HEK293 (cell line): ENCODE measurements at regions not wholly inside any gene's neighbourhood (a gene's known extent, or its start where the extent isn't known, plus 50 kb on each side); places are given as distances from the start of the nearest gene placed in this dataset.

Experiments
- CTCF ChIA-PET: fragments of 350-600 bp; formaldehyde crosslinking; extraction: SDS; loops from one replicate; lab custom pipeline; 2021; ENCODE audit warnings: antibody characterized with exemption; lab: Yijun Ruan, JAX
- POLR2A ChIA-PET: fragments of 300-600 bp; formaldehyde crosslinking; extraction: SDS; loops from one replicate; lab custom pipeline; 2020; ENCODE audit warnings: antibody characterized with exemption, inconsistent platforms; lab: Yijun Ruan, JAX
- H3K27ac ChIP-seq: fragments of 200-500 bp; sonication (Bioruptor generic); 2 replicates; pipeline ENCODE4 v1.5.1; 2014; ENCODE audit warnings: low read depth, low read length, control low read depth, inconsistent platforms; ENCODE audit errors: extremely low read depth
- H3K36me3 ChIP-seq, 2 experiments: fragments of 200-500 bp in 1 of 2; sonication (Bioruptor generic) in 1 of 2; 1 replicate in 1 of 2; 2 replicates in 1 of 2; pipeline ENCODE4 v1.5.1; 2014 to 2017; ENCODE audit warnings: inconsistent platforms in 2 of 2, low read length in 2 of 2; ENCODE audit not compliant: control insufficient read depth in 2 of 2, insufficient read depth in 1 of 2
- H3K4me1 ChIP-seq: fragments of 200-500 bp; sonication (Bioruptor generic); 2 replicates; pipeline ENCODE4 v1.5.1; 2014; ENCODE audit warnings: mild to moderate bottlenecking, low read length, inconsistent platforms; ENCODE audit not compliant: control insufficient read depth, insufficient read depth
- H3K4me3 ChIP-seq: 2 replicates; pipeline ENCODE4 v1.5.1; 2011; ENCODE audit warnings: low read depth, mild to moderate bottlenecking, control low read depth, low read length, moderate library complexity
- H3K9me3 ChIP-seq: fragments of 200-500 bp; sonication (Bioruptor generic); 2 replicates; pipeline ENCODE4 v1.5.1; 2014; ENCODE audit warnings: low read depth, low read length, inconsistent platforms; ENCODE audit not compliant: control insufficient read depth, insufficient read depth
- OSR2 ChIP-seq: fragments of 450-650 bp; formaldehyde crosslinking; IDR thresholded peaks from 2 replicates; pipeline ENCODE4 v1.5.1; 2016; ENCODE audit warnings: missing biosample characterization, missing genetic modification characterization
- SCRT1 ChIP-seq: fragments of 450-650 bp; formaldehyde crosslinking; IDR thresholded peaks from 2 replicates; pipeline ENCODE4 v1.5.1; 2016; ENCODE audit warnings: missing biosample characterization, missing genetic modification characterization, borderline replicate concordance
- TSHZ1 ChIP-seq: fragments of 450-650 bp; formaldehyde crosslinking; IDR thresholded peaks from 2 replicates; pipeline ENCODE4 v1.5.1; 2016; ENCODE audit warnings: missing biosample characterization, missing genetic modification characterization, borderline replicate concordance
- ZEB2 ChIP-seq: fragments of 450-650 bp; formaldehyde crosslinking; IDR thresholded peaks from 2 replicates; pipeline ENCODE4 v1.5.1; 2016; ENCODE audit warnings: missing biosample characterization, missing genetic modification characterization
- ZNF157 ChIP-seq: fragments of 450-650 bp; formaldehyde crosslinking; IDR thresholded peaks from 2 replicates; pipeline ENCODE4 v1.5.1; 2016; ENCODE audit warnings: missing biosample characterization, missing genetic modification characterization
- ZNF169 ChIP-seq: fragments of 450-650 bp; formaldehyde crosslinking; IDR thresholded peaks from 2 replicates; pipeline ENCODE4 v1.5.1; 2016; ENCODE audit warnings: missing biosample characterization, missing genetic modification characterization
- ZNF19 ChIP-seq: fragments of 450-650 bp; formaldehyde crosslinking; IDR thresholded peaks from 2 replicates; pipeline ENCODE4; 2016; ENCODE audit warnings: missing biosample characterization, missing genetic modification characterization, low read depth
- ZNF24 ChIP-seq: fragments of 450-650 bp; formaldehyde crosslinking; IDR thresholded peaks from 2 replicates; pipeline ENCODE4 v1.5.1; 2016; ENCODE audit warnings: missing biosample characterization, missing genetic modification characterization
- ZNF311 ChIP-seq: fragments of 450-650 bp; formaldehyde crosslinking; IDR thresholded peaks from 2 replicates; pipeline ENCODE4 v1.5.1; 2017; ENCODE audit warnings: missing biosample characterization, missing genetic modification characterization, borderline replicate concordance
- ZNF350 ChIP-seq: fragments of 450-650 bp; formaldehyde crosslinking; IDR thresholded peaks from 2 replicates; pipeline ENCODE4 v1.5.0; 2017; ENCODE audit warnings: missing biosample characterization, mild to moderate bottlenecking, missing genetic modification characterization
- ZNF394 ChIP-seq: fragments of 450-650 bp; formaldehyde crosslinking; IDR thresholded peaks from 2 replicates; pipeline ENCODE4 v1.5.1; 2016; ENCODE audit warnings: missing biosample characterization, missing genetic modification characterization, mild to moderate bottlenecking, moderate library complexity, borderline replicate concordance
- ZNF521 ChIP-seq: fragments of 450-650 bp; formaldehyde crosslinking; IDR thresholded peaks from 2 replicates; pipeline ENCODE4 v1.5.1; 2017; ENCODE audit warnings: missing biosample characterization, mild to moderate bottlenecking, missing genetic modification characterization
- ZNF530 ChIP-seq: fragments of 450-650 bp; formaldehyde crosslinking; IDR thresholded peaks from 2 replicates; pipeline ENCODE4 v1.5.1; 2016; ENCODE audit warnings: low read depth, missing biosample characterization, missing genetic modification characterization
- ZNF600 ChIP-seq: fragments of 450-650 bp; formaldehyde crosslinking; IDR thresholded peaks from 2 replicates; pipeline ENCODE4 v1.5.1; 2016; ENCODE audit warnings: missing biosample characterization, missing genetic modification characterization
- ZNF621 ChIP-seq: fragments of 450-650 bp; formaldehyde crosslinking; IDR thresholded peaks from 2 replicates; pipeline ENCODE4 v1.5.1; 2017; ENCODE audit warnings: missing biosample characterization, missing genetic modification characterization
- ZNF670 ChIP-seq: fragments of 450-650 bp; formaldehyde crosslinking; IDR thresholded peaks from 2 replicates; pipeline ENCODE4 v1.5.1; 2016; ENCODE audit warnings: missing biosample characterization, missing genetic modification characterization, low read depth
- ZSCAN16 ChIP-seq: fragments of 450-650 bp; formaldehyde crosslinking; IDR thresholded peaks from 2 replicates; pipeline ENCODE4 v1.5.1; 2016; ENCODE audit warnings: missing biosample characterization, missing genetic modification characterization
- TF ChIP-seq, protein P1 (sequence below): fragments of 450-650 bp; formaldehyde crosslinking; IDR thresholded peaks from 2 replicates; pipeline ENCODE4 v1.5.1; 2016; ENCODE audit warnings: missing biosample characterization, missing genetic modification characterization, low read depth
- TF ChIP-seq, protein P2 (sequence below): sonication (generic); formaldehyde crosslinking; IDR thresholded peaks from 2 replicates; pipeline ENCODE4 v1.8.1; 2022; ENCODE audit warnings: mild to moderate bottlenecking, moderate library complexity, missing genetic modification reagents
- TF ChIP-seq, protein P3 (sequence below): fragments of 450-650 bp; formaldehyde crosslinking; IDR thresholded peaks from 2 replicates; pipeline ENCODE4; 2016; ENCODE audit warnings: missing biosample characterization, missing genetic modification characterization
- TF ChIP-seq, protein P4 (sequence below): fragments of 450-650 bp; formaldehyde crosslinking; IDR thresholded peaks from 2 replicates; pipeline ENCODE4 v1.5.1; 2016; ENCODE audit warnings: missing biosample characterization, missing genetic modification characterization
- TF ChIP-seq, protein P5 (sequence below): fragments of 450-650 bp; formaldehyde crosslinking; IDR thresholded peaks from 2 replicates; pipeline ENCODE4 v1.5.1; 2016; ENCODE audit warnings: missing biosample characterization, missing genetic modification characterization

GRCh38 chr5:81896764-81897163 is 75.1 kb upstream of the ATG10 start:
- Histone ChIP-seq H3K4me1 (no peaks in the 10 kb centered on the region), H3K36me3 (no peaks in the 10 kb centered on the region), H3K27ac (no peak overlapping the region), H3K4me3 (no peak overlapping the region), H3K9me3 (no peaks in the 10 kb centered on the region)
- POLR2A ChIA-PET: no interaction called here
- TF ChIP-seq ZNF670 (tag by site-specific recombination): no peak
- TF ChIP-seq, protein P1, sequence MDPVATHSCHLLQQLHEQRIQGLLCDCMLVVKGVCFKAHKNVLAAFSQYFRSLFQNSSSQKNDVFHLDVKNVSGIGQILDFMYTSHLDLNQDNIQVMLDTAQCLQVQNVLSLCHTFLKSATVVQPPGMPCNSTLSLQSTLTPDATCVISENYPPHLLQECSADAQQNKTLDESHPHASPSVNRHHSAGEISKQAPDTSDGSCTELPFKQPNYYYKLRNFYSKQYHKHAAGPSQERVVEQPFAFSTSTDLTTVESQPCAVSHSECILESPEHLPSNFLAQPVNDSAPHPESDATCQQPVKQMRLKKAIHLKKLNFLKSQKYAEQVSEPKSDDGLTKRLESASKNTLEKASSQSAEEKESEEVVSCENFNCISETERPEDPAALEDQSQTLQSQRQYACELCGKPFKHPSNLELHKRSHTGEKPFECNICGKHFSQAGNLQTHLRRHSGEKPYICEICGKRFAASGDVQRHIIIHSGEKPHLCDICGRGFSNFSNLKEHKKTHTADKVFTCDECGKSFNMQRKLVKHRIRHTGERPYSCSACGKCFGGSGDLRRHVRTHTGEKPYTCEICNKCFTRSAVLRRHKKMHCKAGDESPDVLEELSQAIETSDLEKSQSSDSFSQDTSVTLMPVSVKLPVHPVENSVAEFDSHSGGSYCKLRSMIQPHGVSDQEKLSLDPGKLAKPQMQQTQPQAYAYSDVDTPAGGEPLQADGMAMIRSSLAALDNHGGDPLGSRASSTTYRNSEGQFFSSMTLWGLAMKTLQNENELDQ (tag by site-specific recombination): no peak
- CTCF ChIA-PET: interaction anchor here (0.8 kb wide), 1 partner anchor 40 kb away, joined by 3 read pairs; no protein-coding TSS in a partner anchor

- no peaks in the 10 kb centered on the region for H3K9me3 ChIP-seq
- H3K4me3 ChIP-seq: no peak overlapping the region
- no peaks in the 10 kb centered on the region for H3K4me1 ChIP-seq
- no peaks in the 10 kb centered on the region for H3K36me3 ChIP-seq
- TF ChIP-seq ZEB2 (tag by site-specific recombination): no peak
- no peak for TF ChIP-seq ZNF311
- no peak for TF ChIP-seq ZNF530 (tag by site-specific recombination)
- TF ChIP-seq ZSCAN16 (tag by site-specific recombination): no peak
- TF ChIP-seq ZNF394: no peak
- no peak for TF ChIP-seq ZNF24 (tag by site-specific recombination)
- CTCF ChIA-PET: no interaction called here
- no peak overlapping the region for H3K27ac ChIP-seq
- POLR2A ChIA-PET: no interaction called here
Measured at GRCh38 chr5:81895307-81895706, 76.5 kb upstream of the ATG10 start.

DNA sequence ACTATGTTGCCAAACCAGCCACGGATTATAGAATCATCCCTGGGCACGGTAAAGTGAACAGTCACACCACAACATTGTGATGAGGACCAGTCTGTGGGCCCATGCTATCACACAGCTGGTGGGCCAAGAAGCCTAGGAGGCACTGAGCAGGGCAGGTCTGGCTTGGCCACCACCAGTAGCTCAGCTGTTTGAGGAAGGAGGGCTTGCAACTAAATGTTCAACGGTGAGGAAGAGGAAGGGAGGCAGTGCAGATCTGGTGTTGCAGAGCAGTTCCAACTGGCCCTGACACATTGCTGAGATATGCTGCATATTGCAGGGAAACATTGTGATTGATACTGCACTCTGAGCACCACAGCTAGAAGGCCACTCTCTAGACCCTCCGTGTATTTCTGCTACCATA is 77.9 kb upstream of the ATG10 start:
- Histone ChIP-seq H3K9me3 (no peaks in the 10 kb centered on the region), H3K27ac (no peak overlapping the region), H3K4me1 (no peaks in the 10 kb centered on the region), H3K36me3 (no peaks in the 10 kb centered on the region), H3K4me3 (no peak overlapping the region)
- CTCF ChIA-PET: no interaction called here
- POLR2A ChIA-PET: no interaction called here
- TF ChIP-seq ZNF600 (tag by site-specific recombination): no peak
- TF ChIP-seq ZNF621 (tag by site-specific recombination): no peak
- TF ChIP-seq, protein P2, sequence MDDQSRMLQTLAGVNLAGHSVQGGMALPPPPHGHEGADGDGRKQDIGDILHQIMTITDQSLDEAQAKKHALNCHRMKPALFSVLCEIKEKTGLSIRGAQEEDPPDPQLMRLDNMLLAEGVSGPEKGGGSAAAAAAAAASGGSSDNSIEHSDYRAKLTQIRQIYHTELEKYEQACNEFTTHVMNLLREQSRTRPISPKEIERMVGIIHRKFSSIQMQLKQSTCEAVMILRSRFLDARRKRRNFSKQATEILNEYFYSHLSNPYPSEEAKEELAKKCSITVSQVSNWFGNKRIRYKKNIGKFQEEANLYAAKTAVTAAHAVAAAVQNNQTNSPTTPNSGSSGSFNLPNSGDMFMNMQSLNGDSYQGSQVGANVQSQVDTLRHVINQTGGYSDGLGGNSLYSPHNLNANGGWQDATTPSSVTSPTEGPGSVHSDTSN (CRISPR knock-in tag): no peak
- TF ChIP-seq, protein P3, sequence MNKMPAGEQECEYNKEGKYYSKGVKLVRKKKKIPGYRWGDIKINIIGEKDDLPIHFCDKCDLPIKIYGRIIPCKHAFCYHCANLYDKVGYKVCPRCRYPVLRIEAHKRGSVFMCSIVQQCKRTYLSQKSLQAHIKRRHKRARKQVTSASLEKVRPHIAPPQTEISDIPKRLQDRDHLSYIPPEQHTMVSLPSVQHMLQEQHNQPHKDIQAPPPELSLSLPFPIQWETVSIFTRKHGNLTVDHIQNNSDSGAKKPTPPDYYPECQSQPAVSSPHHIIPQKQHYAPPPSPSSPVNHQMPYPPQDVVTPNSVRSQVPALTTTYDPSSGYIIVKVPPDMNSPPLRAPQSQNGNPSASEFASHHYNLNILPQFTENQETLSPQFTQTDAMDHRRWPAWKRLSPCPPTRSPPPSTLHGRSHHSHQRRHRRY (tag by site-specific recombination): no peak
- TF ChIP-seq TSHZ1 (tag by site-specific recombination): no peak
- TF ChIP-seq, protein P4, sequence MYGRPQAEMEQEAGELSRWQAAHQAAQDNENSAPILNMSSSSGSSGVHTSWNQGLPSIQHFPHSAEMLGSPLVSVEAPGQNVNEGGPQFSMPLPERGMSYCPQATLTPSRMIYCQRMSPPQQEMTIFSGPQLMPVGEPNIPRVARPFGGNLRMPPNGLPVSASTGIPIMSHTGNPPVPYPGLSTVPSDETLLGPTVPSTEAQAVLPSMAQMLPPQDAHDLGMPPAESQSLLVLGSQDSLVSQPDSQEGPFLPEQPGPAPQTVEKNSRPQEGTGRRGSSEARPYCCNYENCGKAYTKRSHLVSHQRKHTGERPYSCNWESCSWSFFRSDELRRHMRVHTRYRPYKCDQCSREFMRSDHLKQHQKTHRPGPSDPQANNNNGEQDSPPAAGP (tag by site-specific recombination): no peak
- TF ChIP-seq, protein P5, sequence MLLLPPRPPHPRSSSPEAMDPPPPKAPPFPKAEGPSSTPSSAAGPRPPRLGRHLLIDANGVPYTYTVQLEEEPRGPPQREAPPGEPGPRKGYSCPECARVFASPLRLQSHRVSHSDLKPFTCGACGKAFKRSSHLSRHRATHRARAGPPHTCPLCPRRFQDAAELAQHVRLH (tag by site-specific recombination): no peak
- TF ChIP-seq ZNF521 (tag by site-specific recombination): no peak
- TF ChIP-seq ZNF350 (tag by site-specific recombination): no peak
- TF ChIP-seq SCRT1: no peak
- TF ChIP-seq ZNF169 (tag by site-specific recombination): no peak
- TF ChIP-seq ZNF530 (tag by site-specific recombination): no peak
- TF ChIP-seq ZNF157 (tag by site-specific recombination): no peak
- no peak for TF ChIP-seq OSR2 (tag by site-specific recombination)
- no peak for TF ChIP-seq ZNF19 (tag by site-specific recombination)
